GM13977 (cell line): ENCODE measurements at regions not wholly inside any gene's neighbourhood (a gene's known extent, or its start where the extent isn't known, plus 50 kb on each side); places are given as distances from the start of the nearest gene placed in this dataset.

Experiments used
- DNase-seq: peaks from one replicate; pipeline ENCODE4 v3.0.0; 2012; ENCODE audit warnings: low spot score
- CTCF ChIP-seq: IDR thresholded peaks from 2 replicates; pipeline ENCODE4 v1.5.1; 2012; ENCODE audit warnings: mild to moderate bottlenecking, control low read depth; ENCODE audit not compliant: insufficient read depth; ENCODE audit errors: extremely low read depth, missing control alignments
- in situ Hi-C: fragments of 300-500 bp; cut with MboI; formaldehyde crosslinking; loops from one replicate; pipeline ENCODE4 v1.12.0; 2022; ENCODE audit warnings: low sequenced_read_pairs, low pct_unique_long_range_greater_than_20kb, mixed read lengths, inconsistent platforms; ENCODE audit not compliant: unreplicated experiment

- TF ChIP-seq CTCF: no peak
- in situ Hi-C loops: no loop called here
- no peak for DNase-seq
These were observed 349.0 kb upstream of the TNP1 start for GRCh38 chr2:217208867-217209266.

GRCh38 chr2:217207699-217208010, 347.8 kb upstream of the TNP1 start:
- TF ChIP-seq CTCF: no peak
- DNase-seq: no peak
- in situ Hi-C loops: no loop called here

- DNase-seq: no peak
- in situ Hi-C loops: no loop called here
- no peak for TF ChIP-seq CTCF
These were observed 347.2 kb upstream of the TNP1 start for GRCh38 chr2:217206907-217207698.

GRCh38 chr2:217206016-217206725, 346.3 kb upstream of the TNP1 start:
- DNase-seq: no peak
- TF ChIP-seq CTCF: no peak
- in situ Hi-C loops: no loop called here

- TF ChIP-seq CTCF: no peak
- DNase-seq: no peak
- in situ Hi-C loops: no loop called here
These were observed 344.5 kb upstream of the TNP1 start for GRCh38 chr2:217204358-217204757.

GRCh38 chr2:217203086-217203485, 343.2 kb upstream of the TNP1 start:
- no peak for TF ChIP-seq CTCF
- DNase-seq: no peak
- in situ Hi-C loops: no loop called here
